HepG2 (cell line): ENCODE measurements at regions not wholly inside any gene's neighbourhood (a gene's known extent, or its start where the extent isn't known, plus 50 kb on each side); places are given as distances from the start of the nearest gene placed in this dataset.

Source experiments
- ATAC-seq: fragments of 200-7000 bp; cut with Tn5 transposase; 3 replicates; pipeline ENCODE4 v1.9.1; 2020; ENCODE audit warnings: mild to moderate bottlenecking, moderate library complexity
- BruUV-seq: library from RNA; stranded (reverse); fragments of 400-500 nt; replicated peaks from 2 replicates; lab custom pipeline; 2021; lab: Mats Ljungman, UMichigan
- CTCF ChIA-PET: fragments of 300-600 bp; formaldehyde crosslinking; extraction: SDS; loops from one replicate; lab custom pipeline; 2021; ENCODE audit warnings: low total read pairs, inconsistent platforms, low intra/inter-chr PET ratio; lab: Yijun Ruan, JAX
- POLR2A ChIA-PET: fragments of 350-600 bp; sonication (Branson Sonifier 250); formaldehyde crosslinking; loops from one replicate; lab custom pipeline; 2020; ENCODE audit warnings: antibody characterized with exemption, inconsistent platforms; lab: Yijun Ruan, JAX
- DNase-seq: peaks from one replicate; pipeline ENCODE4 v3.0.0-alpha.2; 2015; ENCODE audit warnings: low spot score
- FAIRE-seq: peaks from 3 replicates; lab custom pipeline; 2011; peaks lifted over from hg19 to GRCh38; lab: Jason Lieb, UNC
- H2AFZ ChIP-seq: one replicate; pipeline ENCODE4 v1.6.1; 2011; ENCODE audit warnings: low read length, inconsistent platforms
- H3K27ac ChIP-seq: fragments of 300-600 bp; 3 replicates; pipeline ENCODE4 v1.8.0; 2011; ENCODE audit warnings: mixed run types, mild to moderate bottlenecking, mixed read lengths, low read length, inconsistent platforms; ENCODE audit not compliant: insufficient read depth; ENCODE audit errors: extremely low read length
- H3K27me3 ChIP-seq, 2 experiments: fragments of 200-600 bp in 1 of 2; 2 replicates in 1 of 2; 3 replicates in 1 of 2; pipeline versions ENCODE4 v1.6.0 to v1.8.0; 2011; ENCODE audit warnings: low read length in 2 of 2, mild to moderate bottlenecking in 2 of 2, moderate library complexity in 2 of 2, inconsistent platforms in 1 of 2; ENCODE audit not compliant: insufficient read depth in 2 of 2, control insufficient read depth in 1 of 2
- H3K36me3 ChIP-seq, 2 experiments: fragments of 200-600 bp in 1 of 2; replicated peaks in 1 of 2; 2 replicates in 1 of 2; 3 replicates in 1 of 2; pipeline versions ENCODE4 v1.5.1 to v1.8.0; 2011; ENCODE audit warnings: low read length in 2 of 2, inconsistent platforms in 1 of 2; ENCODE audit not compliant: insufficient read depth in 2 of 2, control insufficient read depth in 1 of 2
- H3K4me1 ChIP-seq: 2 replicates; pipeline ENCODE4 v1.5.1; 2012; ENCODE audit warnings: low read length, inconsistent platforms; ENCODE audit not compliant: insufficient read depth
- H3K4me2 ChIP-seq: 2 replicates; pipeline ENCODE4 v1.6.0; 2011; ENCODE audit warnings: low read depth, low read length, inconsistent platforms
- H3K4me3 ChIP-seq, 3 experiments: fragments of 200-600 bp in 1 of 3; sonication (generic), shearing (Covaris generic) in 1 of 3; replicated peaks in 1 of 3; 2 replicates each; pipeline ENCODE4 v1.5.1; 2011 to 2016; ENCODE audit warnings: low read length in 3 of 3, inconsistent platforms in 2 of 3, low read depth in 2 of 3, mild to moderate bottlenecking in 2 of 3, control low read depth in 1 of 3, mixed read lengths in 1 of 3; ENCODE audit not compliant: insufficient read depth in 1 of 3
- H3K79me2 ChIP-seq: one replicate; pipeline ENCODE4 v1.6.1; 2011; ENCODE audit warnings: low read length, inconsistent platforms; ENCODE audit not compliant: insufficient read depth
- H3K9ac ChIP-seq: 2 replicates; pipeline ENCODE4 v1.6.0; 2011; ENCODE audit warnings: mild to moderate bottlenecking, low read depth, low read length, inconsistent platforms; ENCODE audit not compliant: insufficient read depth
- H3K9me3 ChIP-seq: 2 replicates; pipeline ENCODE4 v1.5.1; 2012; ENCODE audit warnings: mild to moderate bottlenecking, low read length
- H4K20me1 ChIP-seq: 2 replicates; pipeline ENCODE4 v1.6.0; 2011; ENCODE audit warnings: inconsistent platforms, mild to moderate bottlenecking, low read length, moderate library complexity; ENCODE audit not compliant: insufficient read depth
- ATF7 ChIP-seq, 2 experiments: fragments of 450-650 bp in 1 of 2; sonication (generic) in 1 of 2; formaldehyde crosslinking in 1 of 2; IDR thresholded peaks; 2 replicates each; pipeline versions ENCODE4 v1.4.0 to v1.6.1; 2016 to 2020; ENCODE audit warnings: antibody characterized with exemption in 1 of 2, mild to moderate bottlenecking in 1 of 2, missing genetic modification reagents in 1 of 2
- CREB1 ChIP-seq, 2 experiments: fragments of 450-650 bp in 1 of 2; IDR thresholded peaks; 2 replicates each; pipeline ENCODE4 v1.6.1; 2016 to 2017; ENCODE audit warnings: control low read depth in 1 of 2, mild to moderate bottlenecking in 1 of 2, missing compliant biosample characterization in 1 of 2, missing genetic modification characterization in 1 of 2
- RXRA ChIP-seq: sonication (generic); formaldehyde crosslinking; IDR thresholded peaks from 2 replicates; pipeline ENCODE4 v1.5.1; 2020; ENCODE audit warnings: missing genetic modification reagents
- WGBS: methylation state at CpG from one replicate; pipeline ENCODE4 v1.1.6; 2017; ENCODE audit warnings: low lambda C conversion rate; 5-methylcytosine and 5-hydroxymethylcytosine counted together
- in situ Hi-C: cut with HindIII; loops from 2 replicates; pipeline ENCODE4 v1.10.0; 2017; ENCODE audit warnings: low pct_unique_long_range_greater_than_20kb; ENCODE audit not compliant: extremely low pct_ligation_motif_present
- intact Hi-C: fragments of 100-400 bp; cut with micrococcal nuclease; formaldehyde crosslinking; loops from one replicate; pipeline ENCODE4 v1.10.0; 2022; ENCODE audit not compliant: unreplicated experiment
- TF ChIP-seq, protein P1 (sequence below): IDR thresholded peaks from 2 replicates; pipeline ENCODE4 v1.6.1; 2012; ENCODE audit warnings: low read length, improper control_type of control experiment
- TF ChIP-seq, protein P2 (sequence below): sonication (generic); formaldehyde crosslinking; IDR thresholded peaks from 2 replicates; pipeline ENCODE4 v1.4.0; 2020; ENCODE audit warnings: missing genetic modification reagents

DNA sequence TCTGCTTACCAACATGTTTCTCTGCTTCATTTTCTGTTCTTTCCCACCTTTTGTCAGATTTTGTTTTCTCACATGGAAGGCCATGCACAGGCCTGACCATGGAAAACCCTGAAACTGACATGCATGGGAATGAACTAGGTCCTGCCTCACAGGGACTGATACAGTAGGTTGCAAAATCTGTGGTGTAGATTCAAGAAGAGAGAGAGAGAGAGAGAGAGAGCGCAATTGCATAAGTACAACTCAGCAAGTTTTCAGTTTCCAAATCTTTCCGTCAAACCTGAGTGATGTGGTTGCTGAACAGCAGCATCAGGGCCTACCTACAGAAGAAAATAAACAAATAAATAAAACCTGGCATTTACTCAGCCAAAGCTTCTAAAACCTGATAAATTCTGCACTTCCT is 87.5 kb upstream of the RNF152 start (continued):
- TF ChIP-seq, protein P1, sequence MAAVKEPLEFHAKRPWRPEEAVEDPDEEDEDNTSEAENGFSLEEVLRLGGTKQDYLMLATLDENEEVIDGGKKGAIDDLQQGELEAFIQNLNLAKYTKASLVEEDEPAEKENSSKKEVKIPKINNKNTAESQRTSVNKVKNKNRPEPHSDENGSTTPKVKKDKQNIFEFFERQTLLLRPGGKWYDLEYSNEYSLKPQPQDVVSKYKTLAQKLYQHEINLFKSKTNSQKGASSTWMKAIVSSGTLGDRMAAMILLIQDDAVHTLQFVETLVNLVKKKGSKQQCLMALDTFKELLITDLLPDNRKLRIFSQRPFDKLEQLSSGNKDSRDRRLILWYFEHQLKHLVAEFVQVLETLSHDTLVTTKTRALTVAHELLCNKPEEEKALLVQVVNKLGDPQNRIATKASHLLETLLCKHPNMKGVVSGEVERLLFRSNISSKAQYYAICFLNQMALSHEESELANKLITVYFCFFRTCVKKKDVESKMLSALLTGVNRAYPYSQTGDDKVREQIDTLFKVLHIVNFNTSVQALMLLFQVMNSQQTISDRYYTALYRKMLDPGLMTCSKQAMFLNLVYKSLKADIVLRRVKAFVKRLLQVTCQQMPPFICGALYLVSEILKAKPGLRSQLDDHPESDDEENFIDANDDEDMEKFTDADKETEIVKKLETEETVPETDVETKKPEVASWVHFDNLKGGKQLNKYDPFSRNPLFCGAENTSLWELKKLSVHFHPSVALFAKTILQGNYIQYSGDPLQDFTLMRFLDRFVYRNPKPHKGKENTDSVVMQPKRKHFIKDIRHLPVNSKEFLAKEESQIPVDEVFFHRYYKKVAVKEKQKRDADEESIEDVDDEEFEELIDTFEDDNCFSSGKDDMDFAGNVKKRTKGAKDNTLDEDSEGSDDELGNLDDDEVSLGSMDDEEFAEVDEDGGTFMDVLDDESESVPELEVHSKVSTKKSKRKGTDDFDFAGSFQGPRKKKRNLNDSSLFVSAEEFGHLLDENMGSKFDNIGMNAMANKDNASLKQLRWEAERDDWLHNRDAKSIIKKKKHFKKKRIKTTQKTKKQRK, result no peak

DNA sequence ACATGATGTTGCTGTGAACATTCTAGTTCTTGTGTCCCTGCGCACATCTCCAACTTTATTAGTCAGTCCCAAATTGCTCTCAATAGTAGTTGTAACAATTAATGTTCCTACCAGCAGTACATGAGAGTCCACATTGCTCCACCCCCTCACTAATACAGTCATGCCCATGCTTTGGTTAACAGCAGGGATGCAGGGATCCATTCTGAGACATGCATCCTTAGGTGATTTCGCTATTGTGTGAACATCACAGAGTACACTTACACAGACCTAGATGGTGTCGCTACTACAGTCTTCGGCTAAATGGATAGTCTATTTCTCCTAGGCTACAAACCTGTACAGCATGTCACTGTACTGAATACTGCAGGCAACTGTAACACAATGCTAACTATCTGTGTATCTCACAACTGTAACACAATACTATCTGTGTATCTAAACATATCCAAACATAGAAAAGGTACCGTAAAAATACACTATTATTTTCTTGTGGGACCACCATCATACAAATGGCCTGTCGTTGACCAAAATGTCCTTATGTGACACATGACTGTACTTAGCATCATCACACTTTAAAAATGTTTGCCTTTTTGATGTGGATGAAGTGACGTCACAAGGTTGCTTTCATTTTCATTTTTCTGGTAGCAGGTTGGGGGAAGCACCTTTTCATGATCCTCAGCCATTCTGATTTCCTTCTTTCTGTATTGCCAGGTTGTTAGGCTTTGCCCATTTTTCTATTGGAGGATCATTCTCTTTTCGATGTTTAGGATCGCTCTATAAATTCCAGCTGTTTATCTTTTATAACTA is 82.9 kb upstream of the RNF152 start:
- in situ Hi-C loops (no loop called here), intact Hi-C loops (no loop called here)
- no peak for DNase-seq
- H3K4me3 ChIP-seq, result no peak overlapping the region
- H3K79me2 ChIP-seq, result no peaks in the 10 kb centered on the region
- no peak overlapping the region for H2AFZ ChIP-seq
- H3K4me1 ChIP-seq, result no peaks in the 10 kb centered on the region
- H3K9ac ChIP-seq, result no peak overlapping the region
- H3K27me3 ChIP-seq, result no peaks in the 10 kb centered on the region
- TF ChIP-seq, protein P2, sequence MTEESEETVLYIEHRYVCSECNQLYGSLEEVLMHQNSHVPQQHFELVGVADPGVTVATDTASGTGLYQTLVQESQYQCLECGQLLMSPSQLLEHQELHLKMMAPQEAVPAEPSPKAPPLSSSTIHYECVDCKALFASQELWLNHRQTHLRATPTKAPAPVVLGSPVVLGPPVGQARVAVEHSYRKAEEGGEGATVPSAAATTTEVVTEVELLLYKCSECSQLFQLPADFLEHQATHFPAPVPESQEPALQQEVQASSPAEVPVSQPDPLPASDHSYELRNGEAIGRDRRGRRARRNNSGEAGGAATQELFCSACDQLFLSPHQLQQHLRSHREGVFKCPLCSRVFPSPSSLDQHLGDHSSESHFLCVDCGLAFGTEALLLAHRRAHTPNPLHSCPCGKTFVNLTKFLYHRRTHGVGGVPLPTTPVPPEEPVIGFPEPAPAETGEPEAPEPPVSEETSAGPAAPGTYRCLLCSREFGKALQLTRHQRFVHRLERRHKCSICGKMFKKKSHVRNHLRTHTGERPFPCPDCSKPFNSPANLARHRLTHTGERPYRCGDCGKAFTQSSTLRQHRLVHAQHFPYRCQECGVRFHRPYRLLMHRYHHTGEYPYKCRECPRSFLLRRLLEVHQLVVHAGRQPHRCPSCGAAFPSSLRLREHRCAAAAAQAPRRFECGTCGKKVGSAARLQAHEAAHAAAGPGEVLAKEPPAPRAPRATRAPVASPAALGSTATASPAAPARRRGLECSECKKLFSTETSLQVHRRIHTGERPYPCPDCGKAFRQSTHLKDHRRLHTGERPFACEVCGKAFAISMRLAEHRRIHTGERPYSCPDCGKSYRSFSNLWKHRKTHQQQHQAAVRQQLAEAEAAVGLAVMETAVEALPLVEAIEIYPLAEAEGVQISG (CRISPR knock-in tag), result no peak
- TF ChIP-seq ATF7 (IDR thresholded peaks at IDR 0.05) (peak; percentile 82), ATF7 (CRISPR knock-in tag; IDR thresholded peaks at IDR 0.05) (no peak), RXRA (CRISPR knock-in tag) (no peak), CREB1 (IDR thresholded peaks at IDR 0.05) (peak; percentile 98), CREB1 (CRISPR knock-in tag; IDR thresholded peaks at IDR 0.05) (no peak)
- no TSS peak for BruUV-seq
- H3K4me2 ChIP-seq, result no peak overlapping the region
- H4K20me1 ChIP-seq, result no peaks in the 10 kb centered on the region
- no peak overlapping the region for H3K27ac ChIP-seq
- no peak for ATAC-seq
- no peaks in the 10 kb centered on the region for H3K9me3 ChIP-seq
- WGBS, result 67% methylated on average over 9 of the region's 9 CpGs
- ChIA-PET CTCF (no interaction called here), POLR2A (no interaction called here)
- H3K36me3 ChIP-seq, result no peaks in the 10 kb centered on the region
- no peak for FAIRE-seq
